Activated CD8-positive, alpha-beta T cell treated with anti-CD3 and anti-CD28 coated beads for 36 hours (primary cell): ENCODE measurements at regions not wholly inside any gene's neighbourhood (a gene's known extent, or its start where the extent isn't known, plus 50 kb on each side); places are given as distances from the start of the nearest gene placed in this dataset.

Experiments
- ATAC-seq: fragments of 200-7000 bp; cut with Tn5 transposase; one replicate; pipeline ENCODE4 v1.10.0; 2021; ENCODE audit warnings: mild to moderate bottlenecking, moderate library complexity
- CTCF ChIA-PET: fragments of 350-600 bp; sonication (Branson Sonifier 250); formaldehyde crosslinking; loops from one replicate; lab custom pipeline; 2021; ENCODE audit warnings: antibody characterized with exemption; lab: Charles Lee
- POLR2A ChIA-PET: fragments of 350-600 bp; sonication (Branson Sonifier 250); formaldehyde crosslinking; loops from one replicate; lab custom pipeline; 2021; ENCODE audit warnings: antibody characterized with exemption; lab: Charles Lee
- DNase-seq: peaks from one replicate; pipeline ENCODE4 v3.0.0-alpha.2; 2020
- H3K27ac Mint-ChIP-seq: one replicate; pipeline ENCODE4 v1.8.0; 2021; ENCODE audit warnings: mild to moderate bottlenecking, mixed read lengths
- H3K27me3 Mint-ChIP-seq: one replicate; pipeline ENCODE4 v1.8.0; 2021; ENCODE audit warnings: mixed read lengths
- H3K36me3 Mint-ChIP-seq: one replicate; pipeline ENCODE4 v1.8.0; 2021; ENCODE audit warnings: low read depth, mixed read lengths
- H3K4me1 Mint-ChIP-seq: one replicate; pipeline ENCODE4 v1.8.0; 2021; ENCODE audit warnings: low read depth, mixed read lengths
- H3K4me3 Mint-ChIP-seq: one replicate; pipeline ENCODE4 v1.8.0; 2021; ENCODE audit warnings: mild to moderate bottlenecking, moderate library complexity, mixed read lengths
- H3K9me3 Mint-ChIP-seq: one replicate; pipeline ENCODE4 v1.8.0; 2021; ENCODE audit warnings: mixed read lengths
- CTCF ChIP-seq: fragments of 200-600 bp; IDR thresholded peaks from one replicate; pipeline ENCODE4 v1.8.0; 2022; ENCODE audit warnings: antibody characterized with exemption, mild to moderate bottlenecking
- intact Hi-C: fragments of 100-400 bp; cut with micrococcal nuclease; formaldehyde crosslinking; loops from one replicate; pipeline ENCODE4 v1.10.0; 2022

GRCh38 chr7:34220506-34221185, 315.3 kb downstream of the BMPER start:
- DNase-seq (no peak), ATAC-seq (no peak)
- Mint-ChIP-seq H3K27ac (no peak overlapping the region), H3K27me3 (no peaks in the 10 kb centered on the region), H3K4me1 (no peaks in the 10 kb centered on the region), H3K36me3 (no peaks in the 10 kb centered on the region), H3K4me3 (no peak overlapping the region), H3K9me3 (no peaks in the 10 kb centered on the region)
- intact Hi-C loops: no loop called here
- CTCF ChIA-PET: no interaction called here
- no peak for TF ChIP-seq CTCF
- POLR2A ChIA-PET: no interaction called here

- no peak for DNase-seq
- H3K27ac Mint-ChIP-seq: no peak overlapping the region
- no peaks in the 10 kb centered on the region for H3K9me3 Mint-ChIP-seq
- no peak for ATAC-seq
- no peak overlapping the region for H3K4me3 Mint-ChIP-seq
- no peak for TF ChIP-seq CTCF
- ChIA-PET POLR2A (no interaction called here), CTCF (no interaction called here)
- no peaks in the 10 kb centered on the region for H3K36me3 Mint-ChIP-seq
- H3K4me1 Mint-ChIP-seq: no peaks in the 10 kb centered on the region
- intact Hi-C loops: no loop called here
- H3K27me3 Mint-ChIP-seq: no peaks in the 10 kb centered on the region
Observed at GRCh38 chr7:34222316-34222715, 317.0 kb downstream of the BMPER start.

DNA sequence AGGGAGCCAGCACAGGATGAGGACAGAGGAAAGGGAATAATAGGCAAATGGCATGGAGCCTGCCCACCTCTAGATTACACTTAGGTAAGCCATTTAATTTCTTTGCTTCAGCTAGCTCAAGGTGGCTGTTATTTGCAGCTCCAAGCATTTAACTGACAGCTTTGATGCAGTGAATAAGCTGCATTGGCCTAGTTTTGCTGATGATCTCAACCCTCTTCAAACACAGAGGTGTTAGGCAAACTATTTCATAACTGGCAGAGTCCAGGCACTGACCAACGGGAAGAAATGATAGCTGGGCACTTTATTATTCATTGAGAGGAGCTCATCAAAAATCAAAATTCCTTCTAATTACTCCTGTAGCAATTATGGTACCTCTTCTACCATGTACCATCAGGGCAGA, 317.4 kb downstream of the BMPER start:
- TF ChIP-seq CTCF: no peak
- H3K27me3 Mint-ChIP-seq: no peaks in the 10 kb centered on the region
- H3K27ac Mint-ChIP-seq: no peak overlapping the region
- H3K4me1 Mint-ChIP-seq: no peaks in the 10 kb centered on the region
- ATAC-seq (no peak), DNase-seq (no peak)
- H3K9me3 Mint-ChIP-seq: no peaks in the 10 kb centered on the region
- no peaks in the 10 kb centered on the region for H3K36me3 Mint-ChIP-seq
- CTCF ChIA-PET: no interaction called here
- H3K4me3 Mint-ChIP-seq: no peak overlapping the region
- POLR2A ChIA-PET: no interaction called here
- intact Hi-C loops: no loop called here

- Mint-ChIP-seq H3K36me3 (no peaks in the 10 kb centered on the region), H3K4me1 (no peaks in the 10 kb centered on the region), H3K9me3 (peaks cover 1% of the 10 kb centered on the region), H3K27ac (no peak overlapping the region), H3K27me3 (no peaks in the 10 kb centered on the region), H3K4me3 (no peak overlapping the region)
- TF ChIP-seq CTCF: no peak
- DNase-seq (no peak), ATAC-seq (no peak)
- intact Hi-C loops: no loop called here
- ChIA-PET POLR2A (no interaction called here), CTCF (no interaction called here)
Observed at GRCh38 chr7:34224281-34224680, 318.9 kb downstream of the BMPER start.

GRCh38 chr7:34225193-34225592, 319.9 kb downstream of the BMPER start:
- ChIA-PET POLR2A (no interaction called here), CTCF (no interaction called here)
- Mint-ChIP-seq H3K4me1 (no peaks in the 10 kb centered on the region), H3K4me3 (no peak overlapping the region), H3K9me3 (peaks cover 1% of the 10 kb centered on the region), H3K36me3 (no peaks in the 10 kb centered on the region), H3K27ac (no peak overlapping the region), H3K27me3 (no peaks in the 10 kb centered on the region)
- DNase-seq (no peak), ATAC-seq (no peak)
- TF ChIP-seq CTCF: no peak
- intact Hi-C loops: no loop called here
